Activated B cell treated with CpG ODN at 0.5 μM for 24 hours (primary cell): ENCODE measurements at regions not wholly inside any gene's neighbourhood (a gene's known extent, or its start where the extent isn't known, plus 50 kb on each side); places are given as distances from the start of the nearest gene placed in this dataset.

Experiments used
- ATAC-seq: fragments of 200-7000 bp; cut with Tn5 transposase; one replicate; pipeline ENCODE4 v1.10.0; 2021; ENCODE audit warnings: low read depth, mild to moderate bottlenecking, moderate library complexity
- CTCF ChIA-PET: fragments of 350-600 bp; sonication (Branson Sonifier 250); formaldehyde crosslinking; loops from one replicate; lab custom pipeline; 2021; ENCODE audit warnings: antibody characterized with exemption; lab: Charles Lee
- POLR2A ChIA-PET: fragments of 350-600 bp; sonication (Branson Sonifier 250); formaldehyde crosslinking; loops from one replicate; lab custom pipeline; 2021; ENCODE audit warnings: antibody characterized with exemption; lab: Charles Lee
- DNase-seq: peaks from one replicate; pipeline ENCODE4 v3.0.0; 2022
- H3K27ac Mint-ChIP-seq: one replicate; pipeline ENCODE4 v1.8.0; 2020; ENCODE audit warnings: mixed read lengths
- H3K27me3 Mint-ChIP-seq: one replicate; pipeline ENCODE4 v1.8.0; 2021; ENCODE audit warnings: mixed read lengths
- H3K36me3 Mint-ChIP-seq: one replicate; pipeline ENCODE4 v1.8.0; 2021; ENCODE audit warnings: low read depth, mixed read lengths
- H3K4me1 Mint-ChIP-seq: one replicate; pipeline ENCODE4 v1.8.0; 2021; ENCODE audit warnings: mixed read lengths
- H3K4me3 Mint-ChIP-seq: one replicate; pipeline ENCODE4 v1.8.0; 2020; ENCODE audit warnings: mild to moderate bottlenecking, mixed read lengths
- H3K9me3 Mint-ChIP-seq: one replicate; pipeline ENCODE4 v1.8.0; 2020; ENCODE audit warnings: mixed read lengths
- intact Hi-C: fragments of 100-400 bp; cut with micrococcal nuclease; formaldehyde crosslinking; loops from one replicate; pipeline ENCODE4 v1.15.1; 2024
- TF ChIP-seq, protein P1 (sequence below): fragments of 200-600 bp; IDR thresholded peaks from one replicate; pipeline ENCODE4 v1.8.0; 2022; ENCODE audit warnings: antibody characterized with exemption, mild to moderate bottlenecking

DNA sequence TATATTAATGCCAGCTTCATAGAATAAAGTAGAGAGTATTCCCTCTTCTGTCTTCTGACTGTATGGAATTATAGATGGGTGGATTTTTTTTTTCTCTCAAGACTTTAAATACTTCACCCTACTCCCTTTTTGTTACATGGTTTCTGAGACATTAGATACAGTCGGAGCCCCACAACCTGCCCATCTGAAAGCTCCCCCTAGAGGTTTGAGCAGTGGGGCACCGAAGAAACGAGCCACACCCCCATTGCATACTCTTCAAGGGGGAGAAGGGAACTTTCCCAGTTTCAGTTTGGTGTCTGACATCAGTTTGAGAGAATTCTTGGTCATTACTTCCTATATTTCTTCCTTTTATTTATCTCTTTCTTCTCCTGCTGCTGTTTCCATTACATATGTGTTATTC lies 437.6 kb upstream of the AGA start:
- TF ChIP-seq, protein P1, sequence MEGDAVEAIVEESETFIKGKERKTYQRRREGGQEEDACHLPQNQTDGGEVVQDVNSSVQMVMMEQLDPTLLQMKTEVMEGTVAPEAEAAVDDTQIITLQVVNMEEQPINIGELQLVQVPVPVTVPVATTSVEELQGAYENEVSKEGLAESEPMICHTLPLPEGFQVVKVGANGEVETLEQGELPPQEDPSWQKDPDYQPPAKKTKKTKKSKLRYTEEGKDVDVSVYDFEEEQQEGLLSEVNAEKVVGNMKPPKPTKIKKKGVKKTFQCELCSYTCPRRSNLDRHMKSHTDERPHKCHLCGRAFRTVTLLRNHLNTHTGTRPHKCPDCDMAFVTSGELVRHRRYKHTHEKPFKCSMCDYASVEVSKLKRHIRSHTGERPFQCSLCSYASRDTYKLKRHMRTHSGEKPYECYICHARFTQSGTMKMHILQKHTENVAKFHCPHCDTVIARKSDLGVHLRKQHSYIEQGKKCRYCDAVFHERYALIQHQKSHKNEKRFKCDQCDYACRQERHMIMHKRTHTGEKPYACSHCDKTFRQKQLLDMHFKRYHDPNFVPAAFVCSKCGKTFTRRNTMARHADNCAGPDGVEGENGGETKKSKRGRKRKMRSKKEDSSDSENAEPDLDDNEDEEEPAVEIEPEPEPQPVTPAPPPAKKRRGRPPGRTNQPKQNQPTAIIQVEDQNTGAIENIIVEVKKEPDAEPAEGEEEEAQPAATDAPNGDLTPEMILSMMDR, result no peak
- Mint-ChIP-seq H3K9me3 (peaks cover 4% of the 10 kb centered on the region), H3K27ac (no peak overlapping the region), H3K36me3 (no peaks in the 10 kb centered on the region), H3K4me1 (no peaks in the 10 kb centered on the region), H3K4me3 (no peak overlapping the region), H3K27me3 (no peaks in the 10 kb centered on the region)
- intact Hi-C loops, result no loop called here
- ATAC-seq (no peak), DNase-seq (no peak)
- ChIA-PET POLR2A (no interaction called here), CTCF (no interaction called here)

DNA sequence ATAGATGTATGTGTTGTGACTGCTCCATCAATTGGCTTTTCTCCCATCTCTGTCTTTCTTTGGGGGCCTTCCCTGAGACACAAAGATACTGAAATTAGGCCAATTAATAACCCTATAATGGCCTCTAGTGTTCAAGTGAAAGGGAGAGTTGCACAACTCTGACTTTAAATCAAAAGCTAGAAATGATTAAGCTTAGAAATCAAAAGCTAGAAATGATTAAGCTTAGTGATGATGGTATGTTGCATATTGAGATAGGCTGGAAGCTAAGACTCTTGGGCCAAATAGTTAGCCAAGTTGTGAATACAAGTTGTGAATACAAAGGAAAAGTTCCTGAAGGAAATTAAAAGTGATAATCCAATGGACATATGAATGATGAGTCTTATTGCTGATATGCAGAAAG lies 452.9 kb upstream of the AGA start:
- intact Hi-C loops, result no loop called here
- POLR2A ChIA-PET, result no interaction called here
- no peak overlapping the region for H3K27ac Mint-ChIP-seq
- CTCF ChIA-PET, result no interaction called here
- no peak overlapping the region for H3K4me3 Mint-ChIP-seq
- ATAC-seq (no peak), DNase-seq (no peak)
- TF ChIP-seq, protein P1, result no peak
- H3K36me3 Mint-ChIP-seq, result no peaks in the 10 kb centered on the region
- H3K9me3 Mint-ChIP-seq, result peaks cover 6% of the 10 kb centered on the region
- H3K4me1 Mint-ChIP-seq, result no peaks in the 10 kb centered on the region
- no peaks in the 10 kb centered on the region for H3K27me3 Mint-ChIP-seq

DNA sequence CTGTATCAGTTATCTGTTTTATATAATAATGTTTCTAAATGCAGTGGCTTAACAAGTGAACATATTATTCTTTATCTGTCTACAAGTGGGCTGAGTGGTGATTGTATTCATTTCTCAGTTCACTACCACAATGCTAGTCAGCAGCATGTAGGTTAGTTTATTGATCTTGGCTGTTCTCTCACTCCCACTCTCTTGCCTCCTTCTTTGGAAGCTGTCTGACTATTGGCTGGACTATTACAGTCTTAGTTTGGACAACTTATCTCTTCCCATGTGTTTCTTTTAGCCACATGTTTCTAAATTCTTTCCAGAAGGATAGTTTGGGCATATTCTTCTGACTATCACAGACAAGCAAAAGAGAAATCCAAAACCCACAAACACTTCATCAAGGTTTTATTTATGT lies 459.5 kb upstream of the AGA start:
- H3K9me3 Mint-ChIP-seq, result peaks cover 7% of the 10 kb centered on the region
- no peak overlapping the region for H3K27ac Mint-ChIP-seq
- intact Hi-C loops, result no loop called here
- DNase-seq (no peak), ATAC-seq (no peak)
- H3K4me1 Mint-ChIP-seq, result no peaks in the 10 kb centered on the region
- H3K27me3 Mint-ChIP-seq, result no peaks in the 10 kb centered on the region
- H3K36me3 Mint-ChIP-seq, result no peaks in the 10 kb centered on the region
- ChIA-PET POLR2A (no interaction called here), CTCF (no interaction called here)
- H3K4me3 Mint-ChIP-seq, result no peak overlapping the region
- TF ChIP-seq, protein P1, result no peak

DNA sequence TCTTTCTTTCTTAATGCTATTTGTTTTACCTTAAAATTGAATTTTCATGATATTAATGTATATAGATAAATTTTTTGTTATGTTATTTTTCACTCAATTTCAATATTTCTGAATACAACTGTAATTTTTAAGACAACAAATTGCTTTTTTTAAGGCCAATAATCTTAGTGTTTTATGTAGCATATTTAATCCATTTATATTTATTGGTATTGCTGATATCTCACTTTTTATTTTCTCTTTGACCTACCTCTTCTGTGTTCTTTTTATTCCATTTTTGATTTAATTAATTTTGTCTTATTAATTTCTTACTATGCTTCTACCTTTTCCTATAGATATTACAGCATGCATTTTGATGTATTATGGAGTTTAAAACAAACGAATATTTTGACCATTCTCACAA lies 460.1 kb upstream of the AGA start:
- POLR2A ChIA-PET, result no interaction called here
- Mint-ChIP-seq H3K36me3 (no peaks in the 10 kb centered on the region), H3K27me3 (no peaks in the 10 kb centered on the region), H3K9me3 (peaks cover 5% of the 10 kb centered on the region), H3K4me3 (no peak overlapping the region), H3K4me1 (no peaks in the 10 kb centered on the region), H3K27ac (no peak overlapping the region)
- CTCF ChIA-PET, result no interaction called here
- ATAC-seq, result no peak
- intact Hi-C loops, result no loop called here
- TF ChIP-seq, protein P1, result no peak
- no peak for DNase-seq

DNA sequence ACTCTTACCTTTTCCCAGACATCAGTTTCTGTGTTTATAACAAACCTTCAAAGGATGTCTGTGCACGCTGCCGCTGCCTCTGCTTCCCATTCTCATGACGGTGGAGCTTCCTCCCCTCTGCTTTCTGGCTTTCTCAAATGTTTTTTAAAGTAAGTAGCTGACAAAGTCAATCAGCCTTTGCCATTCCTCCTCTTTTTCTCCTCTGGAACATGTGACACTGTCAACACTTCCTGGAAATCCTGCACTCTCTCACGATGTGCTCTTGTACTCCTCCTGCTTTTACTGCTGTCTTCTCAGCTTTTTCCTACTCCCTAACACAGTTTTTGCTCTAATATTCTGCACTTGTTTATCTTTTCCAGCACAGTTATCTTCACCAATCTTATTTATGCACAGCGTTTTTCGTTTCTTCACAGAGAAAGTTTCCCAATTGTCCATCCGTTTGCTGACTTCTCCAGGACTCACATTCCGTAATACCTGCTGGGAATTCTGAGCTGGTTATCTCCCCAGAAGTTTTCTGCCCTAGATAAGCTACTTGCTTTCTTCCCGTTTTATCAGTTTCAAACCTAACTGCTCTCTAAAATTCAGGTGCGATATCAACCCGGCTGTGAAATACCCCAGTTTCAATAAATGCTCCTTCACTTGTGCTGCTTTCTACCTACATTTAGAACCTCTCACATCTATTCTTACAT lies 465.6 kb upstream of the AGA start:
- intact Hi-C loops, result no loop called here
- CTCF ChIA-PET, result no interaction called here
- H3K27ac Mint-ChIP-seq, result no peak overlapping the region

More for the DNA sequence above, 465.6 kb upstream of the AGA start:
- Mint-ChIP-seq H3K36me3 (no peaks in the 10 kb centered on the region), H3K4me1 (no peaks in the 10 kb centered on the region), H3K9me3 (peaks cover 5% of the 10 kb centered on the region), H3K4me3 (no peak overlapping the region), H3K27me3 (no peaks in the 10 kb centered on the region)
- no peak for ATAC-seq
- TF ChIP-seq, protein P1, result no peak
- no peak for DNase-seq
- POLR2A ChIA-PET, result no interaction called here
